ENCODE measurements at regions not wholly inside any gene's neighbourhood (a gene's known extent, or its start where the extent isn't known, plus 50 kb on each side); places are given as distances from the start of the nearest gene placed in this dataset.

- DNase-seq = no peak
Measured at GRCh38 chr12:58270966-58271705, 329.8 kb downstream of the ATP23 start.

- DNase-seq = no peak
Measured at GRCh38 chr12:58272461-58272860, 331.1 kb downstream of the ATP23 start.

- DNase-seq = no peak
Measured at GRCh38 chr12:58277231-58277630, 335.9 kb downstream of the ATP23 start.

- no peak for DNase-seq
Measured at GRCh38 chr12:58283553-58283952, 342.2 kb downstream of the ATP23 start.

- no peak for DNase-seq
Measured at GRCh38 chr12:58285551-58285950, 344.2 kb downstream of the ATP23 start.

- no peak for DNase-seq
Measured at GRCh38 chr12:58286353-58286752, 345.0 kb downstream of the ATP23 start.

- DNase-seq = no peak
Measured at GRCh38 chr12:58288190-58288589, 346.8 kb downstream of the ATP23 start.

- DNase-seq = no peak
Measured at GRCh38 chr12:58291106-58291505, 349.7 kb downstream of the ATP23 start.

GRCh38 chr12:58293308-58293982 is 352.1 kb downstream of the ATP23 start:
- DNase-seq = no peak

GRCh38 chr12:58295268-58295667 is 353.9 kb downstream of the ATP23 start:
- DNase-seq = no peak

GRCh38 chr12:58296863-58297262 is 355.5 kb downstream of the ATP23 start:
- DNase-seq = no peak

- DNase-seq = no peak
Measured at GRCh38 chr12:58298803-58299202, 357.4 kb downstream of the ATP23 start.

- no peak for DNase-seq
Measured at GRCh38 chr12:58299371-58299770, 358.0 kb downstream of the ATP23 start.

GRCh38 chr12:58301038-58301729 is 359.8 kb downstream of the ATP23 start:
- no peak for DNase-seq

- no peak for DNase-seq
Measured at GRCh38 chr12:58301730-58302122, 360.4 kb downstream of the ATP23 start.

GRCh38 chr12:58302487-58303011 is 361.2 kb downstream of the ATP23 start:
- DNase-seq = peak in 1 of 2 experiments; percentile 2

- DNase-seq = no peak
Measured at GRCh38 chr12:58306266-58307000, 365.1 kb downstream of the ATP23 start.

- no peak for DNase-seq
Measured at GRCh38 chr12:58309806-58310205, 368.4 kb downstream of the ATP23 start.

- DNase-seq = no peak
Measured at GRCh38 chr12:58310368-58310767, 369.0 kb downstream of the ATP23 start.

GRCh38 chr12:58310809-58311622 is 369.6 kb downstream of the ATP23 start:
- DNase-seq = no peak

GRCh38 chr12:58313091-58313855 is 371.9 kb downstream of the ATP23 start:
- DNase-seq = no peak

All from AML-193 (cell line).